ENCODE measurements at regions not wholly inside any gene's neighbourhood (a gene's known extent, or its start where the extent isn't known, plus 50 kb on each side); places are given as distances from the start of the nearest gene placed in this dataset.

GRCh38 chr3:197398286-197398878, 100.0 kb upstream of the DLG1 start:
- no peak for TF ChIP-seq ZBTB6 (tag by site-specific recombination; IDR thresholded peaks at IDR 0.05)
- TF ChIP-seq SALL2 (tag by site-specific recombination; IDR thresholded peaks at IDR 0.05; ENCODE audit: borderline replicate concordance): no peak
- no peak for TF ChIP-seq YY1 (tag by site-specific recombination; IDR thresholded peaks at IDR 0.05)
- TF ChIP-seq, protein P1, sequence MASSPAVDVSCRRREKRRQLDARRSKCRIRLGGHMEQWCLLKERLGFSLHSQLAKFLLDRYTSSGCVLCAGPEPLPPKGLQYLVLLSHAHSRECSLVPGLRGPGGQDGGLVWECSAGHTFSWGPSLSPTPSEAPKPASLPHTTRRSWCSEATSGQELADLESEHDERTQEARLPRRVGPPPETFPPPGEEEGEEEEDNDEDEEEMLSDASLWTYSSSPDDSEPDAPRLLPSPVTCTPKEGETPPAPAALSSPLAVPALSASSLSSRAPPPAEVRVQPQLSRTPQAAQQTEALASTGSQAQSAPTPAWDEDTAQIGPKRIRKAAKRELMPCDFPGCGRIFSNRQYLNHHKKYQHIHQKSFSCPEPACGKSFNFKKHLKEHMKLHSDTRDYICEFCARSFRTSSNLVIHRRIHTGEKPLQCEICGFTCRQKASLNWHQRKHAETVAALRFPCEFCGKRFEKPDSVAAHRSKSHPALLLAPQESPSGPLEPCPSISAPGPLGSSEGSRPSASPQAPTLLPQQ (tag by site-specific recombination; IDR thresholded peaks at IDR 0.05): no peak
- TF ChIP-seq ZNF510 (tag by site-specific recombination; IDR thresholded peaks at IDR 0.05; ENCODE audit: insufficient replicate concordance): no peak
- no peak for TF ChIP-seq MYNN (tag by site-specific recombination; IDR thresholded peaks at IDR 0.05; ENCODE audit: borderline replicate concordance)
- TF ChIP-seq ZNF473 (tag by site-specific recombination; IDR thresholded peaks at IDR 0.05): no peak
- no peak for TF ChIP-seq ZNF155 (tag by site-specific recombination; IDR thresholded peaks at IDR 0.05)
- TF ChIP-seq ZNF561 (tag by site-specific recombination; IDR thresholded peaks at IDR 0.05; ENCODE audit: borderline replicate concordance): no peak
